Bronchial epithelial cell (primary cell): ENCODE measurements at regions not wholly inside any gene's neighbourhood (a gene's known extent, or its start where the extent isn't known, plus 50 kb on each side); places are given as distances from the start of the nearest gene placed in this dataset.
"Not testable (repeated sequence)": the region's sequence is repeated elsewhere in the genome, so short reads cannot be mapped to it uniquely, and the experiment has no call there.

Source experiments
- DNase-seq: peaks from one replicate; pipeline ENCODE4 v3.0.0-alpha.2; 2010; ENCODE audit warnings: low read depth
- FAIRE-seq: peaks from 2 replicates; lab custom pipeline; 2011; peaks lifted over from hg19 to GRCh38; lab: Jason Lieb, UNC
- H3K27me3 ChIP-seq: 2 replicates; pipeline ENCODE4 v1.5.1; 2011; ENCODE audit warnings: low read length; ENCODE audit not compliant: control insufficient read depth, insufficient read depth
- H3K36me3 ChIP-seq: 2 replicates; pipeline ENCODE4 v1.5.1; 2011; ENCODE audit warnings: low read length; ENCODE audit not compliant: control insufficient read depth, insufficient read depth
- H3K4me3 ChIP-seq: 2 replicates; pipeline ENCODE4 v1.5.1; 2011; ENCODE audit warnings: mild to moderate bottlenecking, low read depth, low read length, control low read depth
- TF ChIP-seq, protein P1 (sequence below): IDR thresholded peaks from 2 replicates; pipeline ENCODE4 v1.5.1; 2011; ENCODE audit warnings: mild to moderate bottlenecking, moderate library complexity, low read length, control low read depth, inconsistent platforms; ENCODE audit not compliant: insufficient read depth, severe bottlenecking

GRCh38 chr4:114444211-114444610 lies 154.4 kb upstream of the UGT8 start:
- FAIRE-seq (no peak), DNase-seq (no peak)
- H3K27me3 ChIP-seq: no peaks in the 10 kb centered on the region
- H3K4me3 ChIP-seq: no peak overlapping the region
- H3K36me3 ChIP-seq: no peaks in the 10 kb centered on the region
- TF ChIP-seq, protein P1, sequence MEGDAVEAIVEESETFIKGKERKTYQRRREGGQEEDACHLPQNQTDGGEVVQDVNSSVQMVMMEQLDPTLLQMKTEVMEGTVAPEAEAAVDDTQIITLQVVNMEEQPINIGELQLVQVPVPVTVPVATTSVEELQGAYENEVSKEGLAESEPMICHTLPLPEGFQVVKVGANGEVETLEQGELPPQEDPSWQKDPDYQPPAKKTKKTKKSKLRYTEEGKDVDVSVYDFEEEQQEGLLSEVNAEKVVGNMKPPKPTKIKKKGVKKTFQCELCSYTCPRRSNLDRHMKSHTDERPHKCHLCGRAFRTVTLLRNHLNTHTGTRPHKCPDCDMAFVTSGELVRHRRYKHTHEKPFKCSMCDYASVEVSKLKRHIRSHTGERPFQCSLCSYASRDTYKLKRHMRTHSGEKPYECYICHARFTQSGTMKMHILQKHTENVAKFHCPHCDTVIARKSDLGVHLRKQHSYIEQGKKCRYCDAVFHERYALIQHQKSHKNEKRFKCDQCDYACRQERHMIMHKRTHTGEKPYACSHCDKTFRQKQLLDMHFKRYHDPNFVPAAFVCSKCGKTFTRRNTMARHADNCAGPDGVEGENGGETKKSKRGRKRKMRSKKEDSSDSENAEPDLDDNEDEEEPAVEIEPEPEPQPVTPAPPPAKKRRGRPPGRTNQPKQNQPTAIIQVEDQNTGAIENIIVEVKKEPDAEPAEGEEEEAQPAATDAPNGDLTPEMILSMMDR: no peak

DNA sequence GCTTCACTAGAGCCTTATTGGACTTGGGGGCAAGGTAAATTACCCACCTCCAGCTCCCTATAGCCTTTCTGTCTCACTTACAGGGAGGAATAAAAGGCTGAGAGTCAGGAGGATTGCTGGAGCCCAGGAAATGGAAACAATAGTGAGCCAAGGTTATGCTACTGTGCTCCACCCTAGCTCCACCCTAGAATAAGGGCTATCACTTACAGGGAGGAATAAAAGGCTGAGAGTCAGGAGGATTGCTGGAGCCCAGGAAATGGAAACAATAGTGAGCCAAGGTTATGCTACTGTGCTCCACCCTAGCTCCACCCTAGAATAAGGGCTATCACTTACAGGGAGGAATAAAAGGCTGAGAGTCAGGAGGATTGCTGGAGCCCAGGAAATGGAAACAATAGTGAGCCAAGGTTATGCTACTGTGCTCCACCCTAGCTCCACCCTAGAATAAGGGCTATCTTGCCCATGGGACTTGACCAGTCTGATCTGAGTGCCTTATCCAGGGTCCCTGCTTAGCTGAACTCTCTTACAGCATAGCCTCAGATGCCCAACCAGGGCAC lies 150.6 kb upstream of the UGT8 start:
- H3K27me3 ChIP-seq, DNase-seq, H3K36me3 ChIP-seq, H3K4me3 ChIP-seq: not testable (repeated sequence)
- FAIRE-seq: peak; percentile 18

- FAIRE-seq (no peak), DNase-seq (no peak)
- no peak overlapping the region for H3K4me3 ChIP-seq
- no peaks in the 10 kb centered on the region for H3K27me3 ChIP-seq
- TF ChIP-seq, protein P1: no peak
- no peaks in the 10 kb centered on the region for H3K36me3 ChIP-seq
Measured at GRCh38 chr4:114458728-114459127, 139.9 kb upstream of the UGT8 start.

GRCh38 chr4:114464726-114465272 lies 133.8 kb upstream of the UGT8 start:
- DNase-seq (no peak), FAIRE-seq (no peak)
- TF ChIP-seq, protein P1: no peak
- Histone ChIP-seq H3K4me3 (no peak overlapping the region), H3K27me3 (no peaks in the 10 kb centered on the region), H3K36me3 (no peaks in the 10 kb centered on the region)

DNA sequence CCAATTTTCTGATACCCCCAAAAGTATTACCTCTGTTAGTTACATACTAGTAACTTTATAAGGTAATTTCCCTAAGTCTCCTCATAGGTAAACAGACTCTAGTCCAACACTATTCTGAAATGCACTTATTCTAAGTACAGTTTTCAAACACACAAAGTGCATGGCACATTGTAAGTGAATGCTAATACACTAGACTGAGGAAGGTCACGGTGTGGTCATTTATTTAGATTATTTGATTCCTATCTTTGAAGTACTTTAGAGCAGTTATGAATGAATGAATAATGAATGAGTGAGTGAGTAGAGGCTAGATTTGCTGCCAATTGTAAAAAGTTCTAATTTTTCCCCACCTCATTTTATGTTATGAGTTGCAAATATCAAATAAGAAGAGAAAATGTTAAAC lies 132.8 kb upstream of the UGT8 start:
- Histone ChIP-seq H3K4me3 (no peak overlapping the region), H3K36me3 (no peaks in the 10 kb centered on the region), H3K27me3 (no peaks in the 10 kb centered on the region)
- no peak for FAIRE-seq
- no peak for DNase-seq
- TF ChIP-seq, protein P1: no peak

GRCh38 chr4:114466299-114466698 lies 132.3 kb upstream of the UGT8 start:
- no peak for FAIRE-seq
- no peaks in the 10 kb centered on the region for H3K36me3 ChIP-seq
- TF ChIP-seq, protein P1: no peak

More at GRCh38 chr4:114466299-114466698, 132.3 kb upstream of the UGT8 start:
- DNase-seq: no peak
- Histone ChIP-seq H3K4me3 (no peak overlapping the region), H3K27me3 (no peaks in the 10 kb centered on the region)
